SK-N-SH treated with all-trans-retinoic acid at 6 μM for 48 hours (cell line): ENCODE measurements at regions not wholly inside any gene's neighbourhood (a gene's known extent, or its start where the extent isn't known, plus 50 kb on each side); places are given as distances from the start of the nearest gene placed in this dataset.

Experiments
- ATAC-seq: fragments of 200-7000 bp; cut with Tn5 transposase; 3 replicates; pipeline ENCODE4 v1.9.1; 2020; ENCODE audit warnings: mild to moderate bottlenecking, moderate library complexity
- ARNTL ChIP-seq: fragments of 450-650 bp; formaldehyde crosslinking; IDR thresholded peaks from 2 replicates; pipeline ENCODE4 v1.5.0; 2020; ENCODE audit warnings: low read depth, mild to moderate bottlenecking, moderate library complexity, borderline replicate concordance
- BACH2 ChIP-seq: fragments of 250-450 bp; sonication (Bioruptor Pico); IDR thresholded peaks from 2 replicates; pipeline ENCODE4 v1.9.0; 2021; ENCODE audit warnings: mild to moderate bottlenecking, borderline replicate concordance
- CSDC2 ChIP-seq: fragments of 250-450 bp; sonication (Bioruptor Pico); IDR thresholded peaks from 2 replicates; pipeline ENCODE4 v1.5.0; 2020; ENCODE audit warnings: mild to moderate bottlenecking, moderate library complexity
- CSRNP3 ChIP-seq: fragments of 250-450 bp; sonication (Bioruptor Pico); IDR thresholded peaks from 2 replicates; pipeline ENCODE4 v1.5.1; 2021; ENCODE audit warnings: mild to moderate bottlenecking, moderate library complexity
- GLIS3 ChIP-seq: fragments of 250-450 bp; sonication (Bioruptor Pico); IDR thresholded peaks from 2 replicates; pipeline ENCODE4 v1.5.0; 2020; ENCODE audit warnings: mild to moderate bottlenecking, moderate library complexity
- ISL1 ChIP-seq: fragments of 250-450 bp; sonication (Bioruptor Pico); IDR thresholded peaks from 2 replicates; pipeline ENCODE4 v2.1.2; 2022; ENCODE audit warnings: mild to moderate bottlenecking, moderate library complexity
- OSR1 ChIP-seq: fragments of 250-450 bp; sonication (Bioruptor Pico); IDR thresholded peaks from 2 replicates; pipeline ENCODE4 v1.8.0; 2022; ENCODE audit warnings: moderate library complexity, mild to moderate bottlenecking, inconsistent platforms
- PATZ1 ChIP-seq: fragments of 250-450 bp; sonication (Bioruptor Pico); IDR thresholded peaks from 2 replicates; pipeline ENCODE4 v1.8.0; 2020; ENCODE audit warnings: mild to moderate bottlenecking, moderate library complexity, borderline replicate concordance
- POU6F1 ChIP-seq: fragments of 250-450 bp; sonication (Bioruptor Pico); IDR thresholded peaks from 2 replicates; pipeline ENCODE4 v1.8.0; 2021; ENCODE audit warnings: low read depth, mild to moderate bottlenecking, moderate library complexity, borderline replicate concordance
- PPARA ChIP-seq: fragments of 250-450 bp; sonication (Bioruptor Pico); IDR thresholded peaks from 2 replicates; pipeline ENCODE4 v1.5.0; 2020; ENCODE audit warnings: mild to moderate bottlenecking, borderline replicate concordance
- RARB ChIP-seq: fragments of 250-450 bp; sonication (Bioruptor Pico); IDR thresholded peaks from 2 replicates; pipeline ENCODE4 v1.8.0; 2021; ENCODE audit warnings: mild to moderate bottlenecking, moderate library complexity
- SNAI2 ChIP-seq: fragments of 250-450 bp; sonication (Bioruptor Pico); IDR thresholded peaks from 2 replicates; pipeline ENCODE4 v1.5.0; 2020; ENCODE audit warnings: mild to moderate bottlenecking, moderate library complexity
- TCF4 ChIP-seq: fragments of 250-450 bp; sonication (Bioruptor Pico); IDR thresholded peaks from 2 replicates; pipeline ENCODE4 v1.8.0; 2021; ENCODE audit warnings: mild to moderate bottlenecking, moderate library complexity, borderline replicate concordance
- TOX ChIP-seq: fragments of 250-450 bp; sonication (Bioruptor Pico); IDR thresholded peaks from 2 replicates; pipeline ENCODE4 v1.8.0; 2021; ENCODE audit warnings: mild to moderate bottlenecking, moderate library complexity, borderline replicate concordance
- ZC3H10 ChIP-seq: fragments of 250-450 bp; sonication (Bioruptor Pico); IDR thresholded peaks from 2 replicates; pipeline ENCODE4 v1.5.1; 2021; ENCODE audit warnings: mild to moderate bottlenecking, moderate library complexity
- ZFP3 ChIP-seq: fragments of 250-450 bp; sonication (Bioruptor Pico); IDR thresholded peaks from 2 replicates; pipeline ENCODE4 v1.5.0; 2020; ENCODE audit warnings: mild to moderate bottlenecking, moderate library complexity
- ZFP30 ChIP-seq: fragments of 450-650 bp; formaldehyde crosslinking; IDR thresholded peaks from 2 replicates; pipeline ENCODE4 v1.5.0; 2022; ENCODE audit warnings: mild to moderate bottlenecking, moderate library complexity
- ZNF565 ChIP-seq: fragments of 450-650 bp; formaldehyde crosslinking; conservative IDR thresholded peaks from 2 replicates; pipeline ENCODE4 v1.5.0; 2020; ENCODE audit warnings: low read depth, mild to moderate bottlenecking, moderate library complexity
- ZNF70 ChIP-seq: fragments of 450-650 bp; formaldehyde crosslinking; IDR thresholded peaks from 2 replicates; pipeline ENCODE4 v1.5.0; 2020; ENCODE audit warnings: mild to moderate bottlenecking, moderate library complexity
- ZNF8 ChIP-seq: fragments of 450-650 bp; formaldehyde crosslinking; IDR thresholded peaks from 2 replicates; pipeline ENCODE4 v1.5.0; 2020; ENCODE audit warnings: mild to moderate bottlenecking, moderate library complexity
- TF ChIP-seq, protein P1 (sequence below): fragments of 250-450 bp; sonication (Bioruptor Pico); IDR thresholded peaks from 2 replicates; pipeline ENCODE4 v1.5.0; 2020; ENCODE audit warnings: mild to moderate bottlenecking, moderate library complexity
- TF ChIP-seq, protein P2 (sequence below): fragments of 250-450 bp; sonication (Bioruptor Pico); IDR thresholded peaks from 2 replicates; pipeline ENCODE4 v1.5.1; 2020; ENCODE audit warnings: low read depth, mild to moderate bottlenecking, moderate library complexity

GRCh38 chr10:33712825-33713224 is 378.4 kb upstream of the NRP1 start:
- no peak for ATAC-seq
- TF ChIP-seq TCF4 (no peak), OSR1 (CRISPR knock-in tag) (no peak), CSDC2 (CRISPR knock-in tag) (no peak), GLIS3 (CRISPR knock-in tag) (no peak)
- TF ChIP-seq, protein P1, sequence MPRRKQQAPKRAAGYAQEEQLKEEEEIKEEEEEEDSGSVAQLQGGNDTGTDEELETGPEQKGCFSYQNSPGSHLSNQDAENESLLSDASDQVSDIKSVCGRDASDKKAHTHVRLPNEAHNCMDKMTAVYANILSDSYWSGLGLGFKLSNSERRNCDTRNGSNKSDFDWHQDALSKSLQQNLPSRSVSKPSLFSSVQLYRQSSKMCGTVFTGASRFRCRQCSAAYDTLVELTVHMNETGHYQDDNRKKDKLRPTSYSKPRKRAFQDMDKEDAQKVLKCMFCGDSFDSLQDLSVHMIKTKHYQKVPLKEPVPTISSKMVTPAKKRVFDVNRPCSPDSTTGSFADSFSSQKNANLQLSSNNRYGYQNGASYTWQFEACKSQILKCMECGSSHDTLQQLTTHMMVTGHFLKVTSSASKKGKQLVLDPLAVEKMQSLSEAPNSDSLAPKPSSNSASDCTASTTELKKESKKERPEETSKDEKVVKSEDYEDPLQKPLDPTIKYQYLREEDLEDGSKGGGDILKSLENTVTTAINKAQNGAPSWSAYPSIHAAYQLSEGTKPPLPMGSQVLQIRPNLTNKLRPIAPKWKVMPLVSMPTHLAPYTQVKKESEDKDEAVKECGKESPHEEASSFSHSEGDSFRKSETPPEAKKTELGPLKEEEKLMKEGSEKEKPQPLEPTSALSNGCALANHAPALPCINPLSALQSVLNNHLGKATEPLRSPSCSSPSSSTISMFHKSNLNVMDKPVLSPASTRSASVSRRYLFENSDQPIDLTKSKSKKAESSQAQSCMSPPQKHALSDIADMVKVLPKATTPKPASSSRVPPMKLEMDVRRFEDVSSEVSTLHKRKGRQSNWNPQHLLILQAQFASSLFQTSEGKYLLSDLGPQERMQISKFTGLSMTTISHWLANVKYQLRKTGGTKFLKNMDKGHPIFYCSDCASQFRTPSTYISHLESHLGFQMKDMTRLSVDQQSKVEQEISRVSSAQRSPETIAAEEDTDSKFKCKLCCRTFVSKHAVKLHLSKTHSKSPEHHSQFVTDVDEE (CRISPR knock-in tag), result no peak

DNA sequence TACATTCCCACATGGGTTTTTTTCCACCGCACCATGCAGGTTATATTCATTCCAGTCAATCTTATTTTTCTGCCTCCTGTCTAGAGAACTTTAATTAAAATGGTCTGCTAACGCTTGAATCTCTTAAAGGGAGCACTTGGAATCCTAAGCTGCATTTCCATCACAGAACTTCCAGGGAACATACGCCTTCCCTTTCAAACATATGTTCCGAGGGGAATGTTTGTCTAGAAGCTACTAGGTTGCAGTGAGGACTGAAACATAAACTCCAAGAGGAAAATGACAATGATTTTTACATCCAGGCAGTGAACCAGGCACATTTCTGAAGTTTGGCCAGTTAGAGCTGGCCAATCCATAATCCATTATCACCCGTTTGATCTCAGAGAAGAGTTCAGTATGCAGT is 375.5 kb upstream of the NRP1 start:
- no peak for TF ChIP-seq ZNF565 (CRISPR knock-in tag)
- no peak for TF ChIP-seq ARNTL (CRISPR knock-in tag)
- no peak for TF ChIP-seq TCF4
- TF ChIP-seq GLIS3 (CRISPR knock-in tag), result no peak
- no peak for TF ChIP-seq ZFP3
- TF ChIP-seq CSDC2 (CRISPR knock-in tag), result no peak
- no peak for TF ChIP-seq CSRNP3 (CRISPR knock-in tag)
- no peak for TF ChIP-seq ISL1 (CRISPR knock-in tag)
- TF ChIP-seq TOX (CRISPR knock-in tag), result no peak
- TF ChIP-seq PPARA (CRISPR knock-in tag), result no peak
- no peak for TF ChIP-seq PATZ1 (CRISPR knock-in tag)
- no peak for TF ChIP-seq ZNF8 (CRISPR knock-in tag)
- no peak for TF ChIP-seq ZFP30 (CRISPR knock-in tag)
- ATAC-seq, result no peak

GRCh38 chr10:33709008-33709753 is 374.7 kb upstream of the NRP1 start:
- TF ChIP-seq OSR1 (CRISPR knock-in tag) (no peak), ZNF70 (CRISPR knock-in tag) (no peak), ZFP30 (CRISPR knock-in tag) (no peak), RARB (CRISPR knock-in tag) (no peak), ZC3H10 (CRISPR knock-in tag) (no peak), TOX (CRISPR knock-in tag) (no peak), SNAI2 (CRISPR knock-in tag) (no peak), TCF4 (no peak), POU6F1 (CRISPR knock-in tag) (no peak), ISL1 (CRISPR knock-in tag) (no peak), ZFP3 (no peak), BACH2 (CRISPR knock-in tag) (no peak), CSDC2 (CRISPR knock-in tag) (no peak), ZNF565 (CRISPR knock-in tag) (no peak)
- ATAC-seq, result no peak

GRCh38 chr10:33708561-33708960 is 374.1 kb upstream of the NRP1 start:
- no peak for ATAC-seq
- no peak for TF ChIP-seq GLIS3 (CRISPR knock-in tag)
- TF ChIP-seq OSR1 (CRISPR knock-in tag), result no peak
- no peak for TF ChIP-seq ZNF8 (CRISPR knock-in tag)
- no peak for TF ChIP-seq ZFP3
- TF ChIP-seq ARNTL (CRISPR knock-in tag), result no peak
- no peak for TF ChIP-seq BACH2 (CRISPR knock-in tag)
- no peak for TF ChIP-seq TCF4
- TF ChIP-seq ZNF70 (CRISPR knock-in tag), result no peak
- TF ChIP-seq, protein P2, sequence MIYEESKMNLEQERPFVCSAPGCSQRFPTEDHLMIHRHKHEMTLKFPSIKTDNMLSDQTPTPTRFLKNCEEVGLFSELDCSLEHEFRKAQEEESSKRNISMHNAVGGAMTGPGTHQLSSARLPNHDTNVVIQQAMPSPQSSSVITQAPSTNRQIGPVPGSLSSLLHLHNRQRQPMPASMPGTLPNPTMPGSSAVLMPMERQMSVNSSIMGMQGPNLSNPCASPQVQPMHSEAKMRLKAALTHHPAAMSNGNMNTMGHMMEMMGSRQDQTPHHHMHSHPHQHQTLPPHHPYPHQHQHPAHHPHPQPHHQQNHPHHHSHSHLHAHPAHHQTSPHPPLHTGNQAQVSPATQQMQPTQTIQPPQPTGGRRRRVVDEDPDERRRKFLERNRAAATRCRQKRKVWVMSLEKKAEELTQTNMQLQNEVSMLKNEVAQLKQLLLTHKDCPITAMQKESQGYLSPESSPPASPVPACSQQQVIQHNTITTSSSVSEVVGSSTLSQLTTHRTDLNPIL (CRISPR knock-in tag), result no peak
- no peak for TF ChIP-seq ISL1 (CRISPR knock-in tag)
- TF ChIP-seq SNAI2 (CRISPR knock-in tag), result no peak
- TF ChIP-seq CSRNP3 (CRISPR knock-in tag), result no peak
